ENCODE measurements at regions not wholly inside any gene's neighbourhood (a gene's known extent, or its start where the extent isn't known, plus 50 kb on each side); places are given as distances from the start of the nearest gene placed in this dataset.

DNA sequence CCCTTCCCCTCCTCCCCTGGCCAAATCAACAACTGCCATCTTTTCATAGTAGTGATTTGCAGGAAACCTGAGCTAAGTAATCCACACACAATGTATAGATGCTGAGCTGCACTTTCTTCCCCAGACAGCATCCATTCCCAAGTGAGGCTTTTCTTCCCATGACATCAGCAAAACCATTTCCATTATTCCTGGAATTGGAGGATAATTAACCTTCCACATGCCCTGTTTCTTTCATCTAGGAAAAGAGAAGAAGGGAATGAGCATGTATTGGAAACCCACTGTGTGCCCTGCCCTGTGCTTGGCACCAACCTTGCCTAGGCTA, 268.0 kb downstream of the ZSWIM6 start:
- Histone ChIP-seq H3K36me3 (ENCODE audit: control insufficient read depth in 4 of 4, insufficient read depth in 3 of 4, low read depth in 1 of 4, low read length in 3 of 4) (no peaks in the 10 kb centered on the region), H3K4me3 (ENCODE audit: low read depth in 1 of 3, low read length in 3 of 3) (no peak overlapping the region), H3K4me1 (ENCODE audit: control insufficient read depth in 4 of 4, insufficient read depth in 4 of 4, low read length in 3 of 4) (peaks cover 1 to 23% (median 12%) of the 10 kb centered on the region in 4 donors)

GRCh38 chr5:61600945-61601511, 269.0 kb downstream of the ZSWIM6 start:
- DNase-seq (ENCODE audit: low spot score) = no peak
- H3K4me3 ChIP-seq (ENCODE audit: low read depth in 1 of 3, low read length in 3 of 3) = no peak overlapping the region
- no peak overlapping the region for H3K9ac ChIP-seq (ENCODE audit: low read depth in 1 of 2, low read length in 2 of 2)
- H3K27ac ChIP-seq (ENCODE audit: low read depth in 1 of 2, low read length in 2 of 2) = no peak overlapping the region
- WGBS = 91% methylated on average over 5 of the region's 5 CpGs
- H3K9me3 ChIP-seq (ENCODE audit: control insufficient read depth in 4 of 4, low read length in 3 of 4) = no peaks in the 10 kb centered on the region
- no peaks in the 10 kb centered on the region for H3K27me3 ChIP-seq (ENCODE audit: control insufficient read depth in 4 of 4, insufficient read depth in 4 of 4, low read length in 3 of 4)
- no peaks in the 10 kb centered on the region for H3K36me3 ChIP-seq (ENCODE audit: control insufficient read depth in 4 of 4, insufficient read depth in 3 of 4, low read depth in 1 of 4, low read length in 3 of 4)
- H3K4me1 ChIP-seq (ENCODE audit: control insufficient read depth in 4 of 4, insufficient read depth in 4 of 4, low read length in 3 of 4) = peaks cover 1 to 19% (median 10%) of the 10 kb centered on the region in 4 donors
- TF ChIP-seq TAF1 (conservative IDR thresholded peaks at IDR 0.05) = no peak
- TF ChIP-seq REST (IDR thresholded peaks at IDR 0.05) = no peak
- no peak for TF ChIP-seq MAX (IDR thresholded peaks at IDR 0.05)
- no peak for TF ChIP-seq SP1 (IDR thresholded peaks at IDR 0.05)
- TF ChIP-seq HNF4A (conservative IDR thresholded peaks at IDR 0.05) = no peak
- no peak for TF ChIP-seq HNF4G (IDR thresholded peaks at IDR 0.05)
- TF ChIP-seq FOXA2 (IDR thresholded peaks at IDR 0.05) = no peak
- TF ChIP-seq RAD21 (IDR thresholded peaks at IDR 0.05) = no peak
- TF ChIP-seq, protein P1, sequence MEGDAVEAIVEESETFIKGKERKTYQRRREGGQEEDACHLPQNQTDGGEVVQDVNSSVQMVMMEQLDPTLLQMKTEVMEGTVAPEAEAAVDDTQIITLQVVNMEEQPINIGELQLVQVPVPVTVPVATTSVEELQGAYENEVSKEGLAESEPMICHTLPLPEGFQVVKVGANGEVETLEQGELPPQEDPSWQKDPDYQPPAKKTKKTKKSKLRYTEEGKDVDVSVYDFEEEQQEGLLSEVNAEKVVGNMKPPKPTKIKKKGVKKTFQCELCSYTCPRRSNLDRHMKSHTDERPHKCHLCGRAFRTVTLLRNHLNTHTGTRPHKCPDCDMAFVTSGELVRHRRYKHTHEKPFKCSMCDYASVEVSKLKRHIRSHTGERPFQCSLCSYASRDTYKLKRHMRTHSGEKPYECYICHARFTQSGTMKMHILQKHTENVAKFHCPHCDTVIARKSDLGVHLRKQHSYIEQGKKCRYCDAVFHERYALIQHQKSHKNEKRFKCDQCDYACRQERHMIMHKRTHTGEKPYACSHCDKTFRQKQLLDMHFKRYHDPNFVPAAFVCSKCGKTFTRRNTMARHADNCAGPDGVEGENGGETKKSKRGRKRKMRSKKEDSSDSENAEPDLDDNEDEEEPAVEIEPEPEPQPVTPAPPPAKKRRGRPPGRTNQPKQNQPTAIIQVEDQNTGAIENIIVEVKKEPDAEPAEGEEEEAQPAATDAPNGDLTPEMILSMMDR (IDR thresholded peaks at IDR 0.05; ENCODE audit: low read depth, low read length, missing input control) = no peak
- no peak for TF ChIP-seq EGR1 (IDR thresholded peaks at IDR 0.05; ENCODE audit: low read depth in 2 of 2)
- TF ChIP-seq GABPA (IDR thresholded peaks at IDR 0.05 in 1 of 2, conservative IDR thresholded peaks at IDR 0.05 in 1 of 2) = no peak
- no peak for TF ChIP-seq NR2F2 (IDR thresholded peaks at IDR 0.05)
- TF ChIP-seq ATF3 (IDR thresholded peaks at IDR 0.05) = no peak
- no peak for TF ChIP-seq YY1 (IDR thresholded peaks at IDR 0.05)
- TF ChIP-seq JUND (IDR thresholded peaks at IDR 0.05) = no peak
- TF ChIP-seq RXRA (IDR thresholded peaks at IDR 0.05) = no peak
- TF ChIP-seq FOXA1 (IDR thresholded peaks at IDR 0.05) = no peak

More for the DNA sequence above, 268.0 kb downstream of the ZSWIM6 start:
- Histone ChIP-seq H3K27ac (ENCODE audit: low read depth in 1 of 2, low read length in 2 of 2) (no peak overlapping the region), H3K9me3 (ENCODE audit: control insufficient read depth in 4 of 4, low read length in 3 of 4) (no peaks in the 10 kb centered on the region), H3K27me3 (ENCODE audit: control insufficient read depth in 4 of 4, insufficient read depth in 4 of 4, low read length in 3 of 4) (no peaks in the 10 kb centered on the region), H3K9ac (ENCODE audit: low read depth in 1 of 2, low read length in 2 of 2) (no peak overlapping the region)
- no peak for DNase-seq (ENCODE audit: low spot score)
- no peak for TF ChIP-seq HNF4G (IDR thresholded peaks at IDR 0.05)
- TF ChIP-seq REST (IDR thresholded peaks at IDR 0.05) = no peak
- no peak for TF ChIP-seq NR2F2 (IDR thresholded peaks at IDR 0.05)
- TF ChIP-seq RAD21 (IDR thresholded peaks at IDR 0.05) = peak in 1 of 2 donors; percentile 1
